H1 (cell line): ENCODE measurements at regions not wholly inside any gene's neighbourhood (a gene's known extent, or its start where the extent isn't known, plus 50 kb on each side); places are given as distances from the start of the nearest gene placed in this dataset.

Source experiments
- CTCF ChIP-seq, 3 experiments: IDR thresholded peaks; 1 replicate in 2 of 3; 2 replicates in 1 of 3; pipeline versions ENCODE4 v1.5.1 to v1.6.1; 2011; ENCODE audit warnings: low read length in 3 of 3, mild to moderate bottlenecking in 3 of 3, inconsistent platforms in 2 of 3, low read depth in 1 of 3, moderate library complexity in 1 of 3; ENCODE audit not compliant: insufficient read depth in 1 of 3; ENCODE audit errors: control extremely low read depth in 1 of 3
- EP300 ChIP-seq, 2 experiments: IDR thresholded peaks; 1 replicate in 1 of 2; 2 replicates in 1 of 2; pipeline ENCODE4 v1.6.1; 2011 to 2012; ENCODE audit warnings: low read depth in 2 of 2, low read length in 2 of 2, mild to moderate bottlenecking in 2 of 2, borderline replicate concordance in 1 of 2, inconsistent platforms in 1 of 2, moderate library complexity in 1 of 2
- POLR2A ChIP-seq, 2 experiments: IDR thresholded peaks; 1 replicate in 1 of 2; 2 replicates in 1 of 2; pipeline ENCODE4 v1.6.1; 2011; ENCODE audit warnings: low read depth in 2 of 2, low read length in 2 of 2, mild to moderate bottlenecking in 2 of 2; ENCODE audit errors: control extremely low read depth in 1 of 2
- POLR2AphosphoS5 ChIP-seq: IDR thresholded peaks from 2 replicates; pipeline ENCODE4 v1.6.1; 2011; ENCODE audit warnings: low read depth, low read length
- SIN3A ChIP-seq, 2 experiments: IDR thresholded peaks in 1 of 2; conservative IDR thresholded peaks in 1 of 2; 2 replicates each; pipeline ENCODE4 v1.6.1; 2011 to 2012; ENCODE audit warnings: low read length in 2 of 2, improper control_type of control experiment in 1 of 2, low read depth in 1 of 2, mild to moderate bottlenecking in 1 of 2

- TF ChIP-seq POLR2AphosphoS5 = no peak
- TF ChIP-seq POLR2A (IDR thresholded peaks at IDR 0.05; ENCODE audit: control extremely low read depth in 1 of 2, low read depth in 2 of 2, low read length in 2 of 2) = no peak
- TF ChIP-seq CTCF (IDR thresholded peaks at IDR 0.05; ENCODE audit: control extremely low read depth in 1 of 3, insufficient read depth in 1 of 3, low read depth in 1 of 3, low read length in 3 of 3) = no peak
- TF ChIP-seq SIN3A (conservative IDR thresholded peaks at IDR 0.05 in 1 of 2, IDR thresholded peaks at IDR 0.05 in 1 of 2; ENCODE audit: low read depth in 1 of 2, low read length in 2 of 2) = no peak
- no peak for TF ChIP-seq EP300 (IDR thresholded peaks at IDR 0.05; ENCODE audit: borderline replicate concordance in 1 of 2, low read depth in 2 of 2, low read length in 2 of 2)
Measured at GRCh38 chr3:99211309-99211708, 309.8 kb upstream of the DCBLD2 start.
